Liver (tissue), 8 donors: ENCODE measurements at regions not wholly inside any gene's neighbourhood (a gene's known extent, or its start where the extent isn't known, plus 50 kb on each side); places are given as distances from the start of the nearest gene placed in this dataset.

Experiments used
- DNase-seq: peaks from one replicate; pipeline ENCODE4 v3.0.0-alpha.2; 2017; ENCODE audit warnings: low spot score
- H3K27ac ChIP-seq, 2 donors: one replicate each; pipeline ENCODE4 v1.7.0; 2013; ENCODE audit warnings: inconsistent platforms in 2 of 2, low read length in 2 of 2, control low read depth in 1 of 2, low read depth in 1 of 2, mild to moderate bottlenecking in 1 of 2
- H3K27me3 ChIP-seq, 4 donors: one replicate each; pipeline versions ENCODE4 v1.6.1 to v1.7.0; 2013; ENCODE audit warnings: low read length in 3 of 4, inconsistent platforms in 1 of 4, mild to moderate bottlenecking in 1 of 4, moderate library complexity in 1 of 4; ENCODE audit not compliant: control insufficient read depth in 4 of 4, insufficient read depth in 4 of 4
- H3K36me3 ChIP-seq, 4 donors: one replicate each; pipeline versions ENCODE4 v1.6.1 to v1.7.0; 2013; ENCODE audit warnings: low read length in 3 of 4, mild to moderate bottlenecking in 3 of 4, low read depth in 1 of 4, moderate library complexity in 1 of 4; ENCODE audit not compliant: control insufficient read depth in 4 of 4, insufficient read depth in 3 of 4
- H3K4me1 ChIP-seq, 4 donors: one replicate each; pipeline versions ENCODE4 v1.6.1 to v1.7.0; 2013; ENCODE audit warnings: low read length in 3 of 4, mild to moderate bottlenecking in 3 of 4, moderate library complexity in 1 of 4; ENCODE audit not compliant: control insufficient read depth in 4 of 4, insufficient read depth in 4 of 4
- H3K4me3 ChIP-seq, 3 donors: one replicate each; pipeline versions ENCODE4 v1.6.1 to v1.7.0; 2013; ENCODE audit warnings: low read length in 3 of 3, control low read depth in 1 of 3, low read depth in 1 of 3, mild to moderate bottlenecking in 1 of 3
- H3K9ac ChIP-seq, 2 donors: one replicate each; pipeline ENCODE4 v1.7.0; 2013; ENCODE audit warnings: low read length in 2 of 2, mild to moderate bottlenecking in 2 of 2, moderate library complexity in 2 of 2, control low read depth in 1 of 2, low read depth in 1 of 2
- H3K9me3 ChIP-seq, 4 donors: one replicate each; pipeline versions ENCODE4 v1.6.1 to v1.7.0; 2013; ENCODE audit warnings: low read length in 3 of 4; ENCODE audit not compliant: control insufficient read depth in 4 of 4
- EGR1 ChIP-seq, 2 donors: IDR thresholded peaks; 2 replicates each; pipeline ENCODE4 v1.6.1; 2016 to 2018; ENCODE audit warnings: antibody characterized with exemption in 2 of 2, low read depth in 2 of 2
- FOXA1 ChIP-seq: IDR thresholded peaks from 2 replicates; pipeline ENCODE4 v1.6.1; 2016; ENCODE audit warnings: antibody characterized with exemption
- FOXA2 ChIP-seq: IDR thresholded peaks from 2 replicates; pipeline ENCODE4 v1.6.1; 2016; ENCODE audit warnings: antibody characterized with exemption
- GABPA ChIP-seq, 2 donors: IDR thresholded peaks in 1 of 2; conservative IDR thresholded peaks in 1 of 2; 2 replicates each; pipeline ENCODE4 v1.6.1; 2016; ENCODE audit warnings: antibody characterized with exemption in 2 of 2, mild to moderate bottlenecking in 1 of 2, moderate library complexity in 1 of 2
- HNF4A ChIP-seq, 2 donors: conservative IDR thresholded peaks; 2 replicates each; pipeline ENCODE4 v1.6.1; 2016; ENCODE audit warnings: antibody characterized with exemption in 2 of 2, mild to moderate bottlenecking in 2 of 2
- HNF4G ChIP-seq: IDR thresholded peaks from 2 replicates; pipeline ENCODE4 v1.6.1; 2016; ENCODE audit warnings: antibody characterized with exemption
- JUND ChIP-seq, 2 donors: IDR thresholded peaks; 2 replicates each; pipeline ENCODE4 v1.6.1; 2016; ENCODE audit warnings: antibody characterized with exemption in 2 of 2
- NR2F2 ChIP-seq: IDR thresholded peaks from 2 replicates; pipeline ENCODE4 v1.6.1; 2016; ENCODE audit warnings: antibody characterized with exemption
- RAD21 ChIP-seq, 2 donors: IDR thresholded peaks; 2 replicates each; pipeline ENCODE4 v1.6.1; 2016; ENCODE audit warnings: antibody characterized with exemption in 2 of 2, mild to moderate bottlenecking in 2 of 2
- RXRA ChIP-seq, 2 donors: IDR thresholded peaks; 2 replicates each; pipeline ENCODE4 v1.6.1; 2017 to 2018; ENCODE audit warnings: antibody characterized with exemption in 2 of 2, mild to moderate bottlenecking in 1 of 2
- SP1 ChIP-seq: IDR thresholded peaks from 2 replicates; pipeline ENCODE4 v1.6.1; 2018; ENCODE audit warnings: antibody characterized with exemption, mild to moderate bottlenecking
- TAF1 ChIP-seq: conservative IDR thresholded peaks from 2 replicates; pipeline ENCODE4 v1.6.1; 2016; ENCODE audit warnings: antibody characterized with exemption, mild to moderate bottlenecking
- YY1 ChIP-seq: IDR thresholded peaks from 2 replicates; pipeline ENCODE4 v1.6.1; 2016; ENCODE audit warnings: antibody characterized with exemption, mild to moderate bottlenecking
- WGBS: extraction: QIAGEN DNeasy Blood & Tissue Kit; methylation state at CpG from one replicate; pipeline ENCODE4 v1.1.7; 2013; 5-methylcytosine and 5-hydroxymethylcytosine counted together
- TF ChIP-seq, protein P1 (sequence below): IDR thresholded peaks from 2 replicates; pipeline ENCODE4 v1.6.1; 2016; ENCODE audit warnings: antibody characterized with exemption
- TF ChIP-seq, protein P2 (sequence below): IDR thresholded peaks from 2 replicates; pipeline ENCODE4 v1.6.1; 2016; ENCODE audit warnings: antibody characterized with exemption
- TF ChIP-seq, protein P3 (sequence below): IDR thresholded peaks from 2 replicates; pipeline ENCODE4 v1.6.1; 2016; ENCODE audit warnings: antibody characterized with exemption, mild to moderate bottlenecking
- TF ChIP-seq, protein P4 (sequence below): IDR thresholded peaks from 2 replicates; pipeline ENCODE4 v1.6.1; 2016; ENCODE audit warnings: antibody characterized with exemption
- TF ChIP-seq, protein P5 (sequence below): fragments of 150-350 bp; IDR thresholded peaks from 2 replicates; pipeline ENCODE4 v1.5.1; 2017; ENCODE audit warnings: improper control_type of control experiment, low read depth, low read length; ENCODE audit not compliant: missing input control
- donor health status: healthy.
- donor health status: healthy.
- donor health status: healthy.
- donor health status: healthy.
- donor health status: healthy.

DNA sequence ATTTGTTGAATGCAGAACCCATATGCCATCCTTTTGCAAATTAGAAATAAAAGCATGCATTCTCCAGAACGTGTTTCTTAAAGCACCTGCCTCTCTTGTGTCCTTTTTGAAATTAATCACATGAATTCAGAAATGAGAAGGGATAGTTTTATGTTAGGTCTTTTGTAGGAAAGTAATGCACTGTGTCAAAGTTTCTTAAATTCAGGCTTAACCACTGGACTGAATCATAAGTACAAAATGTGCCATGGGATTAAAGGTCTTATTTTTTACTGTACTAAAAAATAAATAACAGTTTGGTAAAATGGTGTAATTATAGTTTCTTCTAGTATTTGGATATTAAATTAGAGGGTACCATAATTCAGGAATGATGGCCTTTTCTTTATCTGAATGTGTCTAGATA lies 290.1 kb upstream of the USP25 start:
- no peaks in the 10 kb centered on the region for H3K9me3 ChIP-seq
- H3K36me3 ChIP-seq, result no peaks in the 10 kb centered on the region
- H3K4me1 ChIP-seq, result peaks cover 2 to 26% (median 21%) of the 10 kb centered on the region in 4 donors
- no peak for DNase-seq
- H3K4me3 ChIP-seq, result no peak overlapping the region
- WGBS, result 87% methylated on average over 1 of the region's 1 CpG
- no peaks in the 10 kb centered on the region for H3K27me3 ChIP-seq
- no peak overlapping the region for H3K27ac ChIP-seq
- TF ChIP-seq, protein P1, sequence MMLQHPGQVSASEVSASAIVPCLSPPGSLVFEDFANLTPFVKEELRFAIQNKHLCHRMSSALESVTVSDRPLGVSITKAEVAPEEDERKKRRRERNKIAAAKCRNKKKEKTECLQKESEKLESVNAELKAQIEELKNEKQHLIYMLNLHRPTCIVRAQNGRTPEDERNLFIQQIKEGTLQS, result no peak
- TF ChIP-seq JUND (IDR thresholded peaks at IDR 0.05), result no peak
- TF ChIP-seq RAD21 (IDR thresholded peaks at IDR 0.05), result no peak
- TF ChIP-seq FOXA2, result no peak
- TF ChIP-seq, protein P2, sequence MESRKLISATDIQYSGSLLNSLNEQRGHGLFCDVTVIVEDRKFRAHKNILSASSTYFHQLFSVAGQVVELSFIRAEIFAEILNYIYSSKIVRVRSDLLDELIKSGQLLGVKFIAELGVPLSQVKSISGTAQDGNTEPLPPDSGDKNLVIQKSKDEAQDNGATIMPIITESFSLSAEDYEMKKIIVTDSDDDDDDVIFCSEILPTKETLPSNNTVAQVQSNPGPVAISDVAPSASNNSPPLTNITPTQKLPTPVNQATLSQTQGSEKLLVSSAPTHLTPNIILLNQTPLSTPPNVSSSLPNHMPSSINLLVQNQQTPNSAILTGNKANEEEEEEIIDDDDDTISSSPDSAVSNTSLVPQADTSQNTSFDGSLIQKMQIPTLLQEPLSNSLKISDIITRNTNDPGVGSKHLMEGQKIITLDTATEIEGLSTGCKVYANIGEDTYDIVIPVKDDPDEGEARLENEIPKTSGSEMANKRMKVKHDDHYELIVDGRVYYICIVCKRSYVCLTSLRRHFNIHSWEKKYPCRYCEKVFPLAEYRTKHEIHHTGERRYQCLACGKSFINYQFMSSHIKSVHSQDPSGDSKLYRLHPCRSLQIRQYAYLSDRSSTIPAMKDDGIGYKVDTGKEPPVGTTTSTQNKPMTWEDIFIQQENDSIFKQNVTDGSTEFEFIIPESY, result no peak
- TF ChIP-seq TAF1, result no peak
- TF ChIP-seq EGR1 (IDR thresholded peaks at IDR 0.05; ENCODE audit: low read depth in 2 of 2), result no peak
- no peak for TF ChIP-seq HNF4G
- no peak for TF ChIP-seq RXRA (IDR thresholded peaks at IDR 0.05)
- TF ChIP-seq, protein P3, sequence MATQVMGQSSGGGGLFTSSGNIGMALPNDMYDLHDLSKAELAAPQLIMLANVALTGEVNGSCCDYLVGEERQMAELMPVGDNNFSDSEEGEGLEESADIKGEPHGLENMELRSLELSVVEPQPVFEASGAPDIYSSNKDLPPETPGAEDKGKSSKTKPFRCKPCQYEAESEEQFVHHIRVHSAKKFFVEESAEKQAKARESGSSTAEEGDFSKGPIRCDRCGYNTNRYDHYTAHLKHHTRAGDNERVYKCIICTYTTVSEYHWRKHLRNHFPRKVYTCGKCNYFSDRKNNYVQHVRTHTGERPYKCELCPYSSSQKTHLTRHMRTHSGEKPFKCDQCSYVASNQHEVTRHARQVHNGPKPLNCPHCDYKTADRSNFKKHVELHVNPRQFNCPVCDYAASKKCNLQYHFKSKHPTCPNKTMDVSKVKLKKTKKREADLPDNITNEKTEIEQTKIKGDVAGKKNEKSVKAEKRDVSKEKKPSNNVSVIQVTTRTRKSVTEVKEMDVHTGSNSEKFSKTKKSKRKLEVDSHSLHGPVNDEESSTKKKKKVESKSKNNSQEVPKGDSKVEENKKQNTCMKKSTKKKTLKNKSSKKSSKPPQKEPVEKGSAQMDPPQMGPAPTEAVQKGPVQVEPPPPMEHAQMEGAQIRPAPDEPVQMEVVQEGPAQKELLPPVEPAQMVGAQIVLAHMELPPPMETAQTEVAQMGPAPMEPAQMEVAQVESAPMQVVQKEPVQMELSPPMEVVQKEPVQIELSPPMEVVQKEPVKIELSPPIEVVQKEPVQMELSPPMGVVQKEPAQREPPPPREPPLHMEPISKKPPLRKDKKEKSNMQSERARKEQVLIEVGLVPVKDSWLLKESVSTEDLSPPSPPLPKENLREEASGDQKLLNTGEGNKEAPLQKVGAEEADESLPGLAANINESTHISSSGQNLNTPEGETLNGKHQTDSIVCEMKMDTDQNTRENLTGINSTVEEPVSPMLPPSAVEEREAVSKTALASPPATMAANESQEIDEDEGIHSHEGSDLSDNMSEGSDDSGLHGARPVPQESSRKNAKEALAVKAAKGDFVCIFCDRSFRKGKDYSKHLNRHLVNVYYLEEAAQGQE, result no peak
- TF ChIP-seq, protein P4, sequence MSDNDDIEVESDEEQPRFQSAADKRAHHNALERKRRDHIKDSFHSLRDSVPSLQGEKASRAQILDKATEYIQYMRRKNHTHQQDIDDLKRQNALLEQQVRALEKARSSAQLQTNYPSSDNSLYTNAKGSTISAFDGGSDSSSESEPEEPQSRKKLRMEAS, result no peak
- no peak for TF ChIP-seq HNF4A (conservative IDR thresholded peaks at IDR 0.05)
- TF ChIP-seq SP1, result no peak
- no peak for TF ChIP-seq NR2F2
- TF ChIP-seq YY1, result no peak
- no peak for TF ChIP-seq GABPA (IDR thresholded peaks at IDR 0.05 in 1 of 2, conservative IDR thresholded peaks at IDR 0.05 in 1 of 2)
- TF ChIP-seq FOXA1, result no peak
- TF ChIP-seq, protein P5, sequence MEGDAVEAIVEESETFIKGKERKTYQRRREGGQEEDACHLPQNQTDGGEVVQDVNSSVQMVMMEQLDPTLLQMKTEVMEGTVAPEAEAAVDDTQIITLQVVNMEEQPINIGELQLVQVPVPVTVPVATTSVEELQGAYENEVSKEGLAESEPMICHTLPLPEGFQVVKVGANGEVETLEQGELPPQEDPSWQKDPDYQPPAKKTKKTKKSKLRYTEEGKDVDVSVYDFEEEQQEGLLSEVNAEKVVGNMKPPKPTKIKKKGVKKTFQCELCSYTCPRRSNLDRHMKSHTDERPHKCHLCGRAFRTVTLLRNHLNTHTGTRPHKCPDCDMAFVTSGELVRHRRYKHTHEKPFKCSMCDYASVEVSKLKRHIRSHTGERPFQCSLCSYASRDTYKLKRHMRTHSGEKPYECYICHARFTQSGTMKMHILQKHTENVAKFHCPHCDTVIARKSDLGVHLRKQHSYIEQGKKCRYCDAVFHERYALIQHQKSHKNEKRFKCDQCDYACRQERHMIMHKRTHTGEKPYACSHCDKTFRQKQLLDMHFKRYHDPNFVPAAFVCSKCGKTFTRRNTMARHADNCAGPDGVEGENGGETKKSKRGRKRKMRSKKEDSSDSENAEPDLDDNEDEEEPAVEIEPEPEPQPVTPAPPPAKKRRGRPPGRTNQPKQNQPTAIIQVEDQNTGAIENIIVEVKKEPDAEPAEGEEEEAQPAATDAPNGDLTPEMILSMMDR, result no peak
- H3K9ac ChIP-seq, result no peak overlapping the region
